AG10803 (cell line): ENCODE measurements at regions not wholly inside any gene's neighbourhood (a gene's known extent, or its start where the extent isn't known, plus 50 kb on each side); places are given as distances from the start of the nearest gene placed in this dataset.

Experiments
- DNase-seq: peaks from one replicate; pipeline ENCODE4 v3.0.0; 2010; ENCODE audit warnings: low read depth
- H3K4me3 ChIP-seq: 2 replicates; pipeline ENCODE4 v1.5.1; 2011; ENCODE audit warnings: mild to moderate bottlenecking, low read length, control low read depth
- CTCF ChIP-seq: conservative IDR thresholded peaks from 2 replicates; pipeline ENCODE4 v1.5.1; 2011; ENCODE audit warnings: mild to moderate bottlenecking, low read length, control low read depth, inconsistent platforms

GRCh38 chr11:15493066-15493465 is 378.3 kb downstream of the INSC start:
- no peak for TF ChIP-seq CTCF
- DNase-seq = no peak
- H3K4me3 ChIP-seq = no peak overlapping the region

- no peak for TF ChIP-seq CTCF
- no peak for DNase-seq
- no peak overlapping the region for H3K4me3 ChIP-seq
Observed at GRCh38 chr11:15493921-15494620, 379.3 kb downstream of the INSC start.

- TF ChIP-seq CTCF = no peak
- DNase-seq = no peak
- H3K4me3 ChIP-seq = no peak overlapping the region
Observed at GRCh38 chr11:15494740-15495139, 380.0 kb downstream of the INSC start.

GRCh38 chr11:15495462-15495861 is 380.7 kb downstream of the INSC start:
- no peak for TF ChIP-seq CTCF
- H3K4me3 ChIP-seq = no peak overlapping the region
- no peak for DNase-seq

GRCh38 chr11:15497366-15497765 is 382.6 kb downstream of the INSC start:
- no peak for TF ChIP-seq CTCF
- DNase-seq = no peak
- no peak overlapping the region for H3K4me3 ChIP-seq

- no peak for TF ChIP-seq CTCF
- no peak for DNase-seq
- no peak overlapping the region for H3K4me3 ChIP-seq
Observed at GRCh38 chr11:15499674-15500073, 385.0 kb downstream of the INSC start.

GRCh38 chr11:15500643-15501042 is 385.9 kb downstream of the INSC start:
- no peak for TF ChIP-seq CTCF
- no peak for DNase-seq
- no peak overlapping the region for H3K4me3 ChIP-seq
